ENCODE measurements at regions not wholly inside any gene's neighbourhood (a gene's known extent, or its start where the extent isn't known, plus 50 kb on each side); places are given as distances from the start of the nearest gene placed in this dataset.

GRCh38 chr21:27833298-27833697 is 866.4 kb upstream of the ADAMTS5 start:
- no peak overlapping the region for H2BK5ac ChIP-seq (ENCODE audit: low read depth, low read length, poor library complexity)
- H2AFZ ChIP-seq (ENCODE audit: insufficient read depth, low read length, poor library complexity) = no peak overlapping the region
- no peaks in the 10 kb centered on the region for H3K9me3 ChIP-seq (ENCODE audit: insufficient read depth, low read depth, low read length)
- no peak overlapping the region for H2AK5ac ChIP-seq (ENCODE audit: low read length)
- no peak overlapping the region for H2BK120ac ChIP-seq (ENCODE audit: insufficient read depth, low read length, poor library complexity)
- no peaks in the 10 kb centered on the region for H3K79me1 ChIP-seq (ENCODE audit: low read length)
- H3K4me1 ChIP-seq (ENCODE audit: control insufficient read depth in 1 of 2, insufficient read depth in 2 of 2, low read length in 2 of 2) = no peaks in the 10 kb centered on the region
- no peak overlapping the region for H3K18ac ChIP-seq (ENCODE audit: low read length)
- no peaks in the 10 kb centered on the region for H3K27me3 ChIP-seq (ENCODE audit: insufficient read depth, low read length)
- no CpG with 5 or more reads among the region's 3 CpGs for WGBS (ENCODE audit: extremely low coverage, insufficient coverage, insufficient read length)
- no peaks in the 10 kb centered on the region for H3K79me2 ChIP-seq (ENCODE audit: control insufficient read depth, insufficient read depth, low read length, poor library complexity)
- no peak overlapping the region for H3K9ac ChIP-seq (ENCODE audit: low read length)
- H3K4me2 ChIP-seq (ENCODE audit: low read length) = no peak overlapping the region
- no peaks in the 10 kb centered on the region for H3K36me3 ChIP-seq (ENCODE audit: control insufficient read depth in 1 of 2, insufficient read depth in 2 of 2, low read length in 2 of 2)
- no peak overlapping the region for H3K23ac ChIP-seq (ENCODE audit: low read length)
- no peak overlapping the region for H3K27ac ChIP-seq (ENCODE audit: low read depth, low read length)
- no peak overlapping the region for H4K8ac ChIP-seq (ENCODE audit: low read depth, low read length)
- no peak overlapping the region for H4K12ac ChIP-seq (ENCODE audit: low read depth, low read length)
- no peak for DNase-seq
- H4K91ac ChIP-seq (ENCODE audit: low read depth, low read length) = no peak overlapping the region
- no peak overlapping the region for H3K4me3 ChIP-seq (ENCODE audit: low read depth, low read length)
- no peak overlapping the region for H2BK12ac ChIP-seq (ENCODE audit: low read length)
- H3K14ac ChIP-seq (ENCODE audit: low read length) = no peak overlapping the region
- H3K4ac ChIP-seq (ENCODE audit: low read depth, low read length) = no peak overlapping the region

DNA sequence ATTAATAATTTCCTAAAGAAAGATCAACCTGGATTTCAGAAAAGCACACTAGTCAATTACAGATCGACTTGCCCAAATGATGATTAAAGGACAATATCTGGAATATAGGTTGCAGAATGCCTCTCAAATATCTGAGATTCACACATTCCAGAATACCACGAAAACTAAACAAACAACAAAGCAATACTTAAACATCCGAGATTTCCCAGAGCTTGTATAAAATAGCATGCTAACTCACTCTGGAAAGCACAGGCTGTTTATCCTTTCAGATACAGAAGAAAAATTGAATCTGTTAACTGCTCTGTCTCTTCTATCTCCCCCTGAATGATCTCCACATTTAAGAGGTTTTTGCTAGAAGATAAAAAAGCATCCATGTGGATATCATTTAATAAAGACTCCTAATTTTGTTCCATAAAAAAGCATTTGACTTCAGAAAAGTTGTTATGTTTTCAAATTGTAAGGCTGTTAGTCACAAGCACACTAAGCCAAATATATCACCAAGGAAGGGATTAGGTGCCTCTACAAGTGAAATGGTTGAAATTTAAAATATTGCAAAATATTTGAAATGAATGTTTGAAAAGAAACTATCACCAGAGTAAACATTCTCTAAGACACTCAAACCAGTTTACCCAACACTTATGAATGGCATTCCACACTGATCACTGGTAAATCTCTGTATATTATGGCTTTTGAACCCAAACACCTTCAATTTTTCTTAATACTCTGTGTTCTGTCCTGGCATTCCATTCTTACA is 865.1 kb upstream of the ADAMTS5 start:
- H2AFZ ChIP-seq (ENCODE audit: insufficient read depth, low read length, poor library complexity) = no peak overlapping the region
- no peak overlapping the region for H3K23ac ChIP-seq (ENCODE audit: low read length)
- H3K4me2 ChIP-seq (ENCODE audit: low read length) = no peak overlapping the region
- H4K8ac ChIP-seq (ENCODE audit: low read depth, low read length) = no peak overlapping the region
- no peaks in the 10 kb centered on the region for H3K4me1 ChIP-seq (ENCODE audit: control insufficient read depth in 1 of 2, insufficient read depth in 2 of 2, low read length in 2 of 2)
- H3K79me2 ChIP-seq (ENCODE audit: control insufficient read depth, insufficient read depth, low read length, poor library complexity) = no peaks in the 10 kb centered on the region
- H3K9me3 ChIP-seq (ENCODE audit: insufficient read depth, low read depth, low read length) = no peaks in the 10 kb centered on the region
- H4K91ac ChIP-seq (ENCODE audit: low read depth, low read length) = no peak overlapping the region
- H3K18ac ChIP-seq (ENCODE audit: low read length) = no peak overlapping the region
- no peaks in the 10 kb centered on the region for H3K27me3 ChIP-seq (ENCODE audit: insufficient read depth, low read length)
- DNase-seq = no peak
- WGBS (ENCODE audit: extremely low coverage, insufficient coverage, insufficient read length) = no CpG with 5 or more reads among the region's 3 CpGs
- H2AK5ac ChIP-seq (ENCODE audit: low read length) = no peak overlapping the region
- H3K79me1 ChIP-seq (ENCODE audit: low read length) = no peaks in the 10 kb centered on the region
- H2BK120ac ChIP-seq (ENCODE audit: insufficient read depth, low read length, poor library complexity) = no peak overlapping the region
- no peak overlapping the region for H3K14ac ChIP-seq (ENCODE audit: low read length)
- H3K4ac ChIP-seq (ENCODE audit: low read depth, low read length) = no peak overlapping the region
- no peak overlapping the region for H2BK5ac ChIP-seq (ENCODE audit: low read depth, low read length, poor library complexity)
- H2BK12ac ChIP-seq (ENCODE audit: low read length) = no peak overlapping the region
- H3K9ac ChIP-seq (ENCODE audit: low read length) = no peak overlapping the region
- no peak overlapping the region for H4K12ac ChIP-seq (ENCODE audit: low read depth, low read length)
- H3K27ac ChIP-seq (ENCODE audit: low read depth, low read length) = no peak overlapping the region
- H3K36me3 ChIP-seq (ENCODE audit: control insufficient read depth in 1 of 2, insufficient read depth in 2 of 2, low read length in 2 of 2) = no peaks in the 10 kb centered on the region
- no peak overlapping the region for H3K4me3 ChIP-seq (ENCODE audit: low read depth, low read length)

DNA sequence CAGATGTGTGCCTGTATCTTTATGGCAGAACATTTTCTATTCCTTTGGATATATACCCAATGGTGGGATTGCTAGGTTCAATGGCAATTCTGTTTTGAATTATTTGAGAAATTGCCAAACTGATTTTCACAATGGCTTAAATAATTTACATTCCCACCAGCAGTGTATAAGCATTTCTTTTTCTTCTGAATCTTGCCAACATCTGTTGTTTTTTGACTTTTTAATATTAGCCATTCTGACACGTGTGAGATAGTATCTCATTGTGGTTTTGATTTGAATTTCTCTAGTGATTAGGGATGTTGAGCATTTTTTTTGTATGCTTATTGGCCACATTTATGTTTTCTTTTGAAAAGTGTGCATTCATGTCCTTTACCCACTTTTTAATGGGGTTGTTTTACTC is 864.3 kb upstream of the ADAMTS5 start:
- Histone ChIP-seq H4K12ac (ENCODE audit: low read depth, low read length) (no peak overlapping the region), H3K79me1 (ENCODE audit: low read length) (no peaks in the 10 kb centered on the region), H3K18ac (ENCODE audit: low read length) (no peak overlapping the region), H3K4ac (ENCODE audit: low read depth, low read length) (no peak overlapping the region), H3K4me2 (ENCODE audit: low read length) (no peak overlapping the region), H4K8ac (ENCODE audit: low read depth, low read length) (no peak overlapping the region), H3K79me2 (ENCODE audit: control insufficient read depth, insufficient read depth, low read length, poor library complexity) (no peaks in the 10 kb centered on the region), H3K23ac (ENCODE audit: low read length) (no peak overlapping the region), H3K9ac (ENCODE audit: low read length) (no peak overlapping the region), H2AFZ (ENCODE audit: insufficient read depth, low read length, poor library complexity) (no peak overlapping the region), H3K9me3 (ENCODE audit: insufficient read depth, low read depth, low read length) (no peaks in the 10 kb centered on the region), H2BK12ac (ENCODE audit: low read length) (no peak overlapping the region), H2BK120ac (ENCODE audit: insufficient read depth, low read length, poor library complexity) (no peak overlapping the region), H3K36me3 (ENCODE audit: control insufficient read depth in 1 of 2, insufficient read depth in 2 of 2, low read length in 2 of 2) (no peaks in the 10 kb centered on the region), H3K14ac (ENCODE audit: low read length) (no peak overlapping the region), H3K4me1 (ENCODE audit: control insufficient read depth in 1 of 2, insufficient read depth in 2 of 2, low read length in 2 of 2) (no peaks in the 10 kb centered on the region), H3K27ac (ENCODE audit: low read depth, low read length) (no peak overlapping the region), H3K27me3 (ENCODE audit: insufficient read depth, low read length) (no peaks in the 10 kb centered on the region), H2AK5ac (ENCODE audit: low read length) (no peak overlapping the region), H3K4me3 (ENCODE audit: low read depth, low read length) (no peak overlapping the region), H4K91ac (ENCODE audit: low read depth, low read length) (no peak overlapping the region), H2BK5ac (ENCODE audit: low read depth, low read length, poor library complexity) (no peak overlapping the region)
- WGBS (ENCODE audit: extremely low coverage, insufficient coverage, insufficient read length) = no CpG with 5 or more reads among the region's 1 CpG
- no peak for DNase-seq

GRCh38 chr21:27827972-27828371 is 861.1 kb upstream of the ADAMTS5 start:
- no CpG with 5 or more reads among the region's 3 CpGs for WGBS (ENCODE audit: extremely low coverage, insufficient coverage, insufficient read length)
- no peaks in the 10 kb centered on the region for H3K79me1 ChIP-seq (ENCODE audit: low read length)

More at GRCh38 chr21:27827972-27828371, 861.1 kb upstream of the ADAMTS5 start:
- H3K36me3 ChIP-seq (ENCODE audit: control insufficient read depth in 1 of 2, insufficient read depth in 2 of 2, low read length in 2 of 2) = no peaks in the 10 kb centered on the region
- H2BK5ac ChIP-seq (ENCODE audit: low read depth, low read length, poor library complexity) = no peak overlapping the region
- H3K27me3 ChIP-seq (ENCODE audit: insufficient read depth, low read length) = no peaks in the 10 kb centered on the region
- no peaks in the 10 kb centered on the region for H3K79me2 ChIP-seq (ENCODE audit: control insufficient read depth, insufficient read depth, low read length, poor library complexity)
- H2BK120ac ChIP-seq (ENCODE audit: insufficient read depth, low read length, poor library complexity) = no peak overlapping the region
- H3K4me1 ChIP-seq (ENCODE audit: control insufficient read depth in 1 of 2, insufficient read depth in 2 of 2, low read length in 2 of 2) = no peaks in the 10 kb centered on the region
- no peak overlapping the region for H3K18ac ChIP-seq (ENCODE audit: low read length)
- H3K27ac ChIP-seq (ENCODE audit: low read depth, low read length) = no peak overlapping the region
- no peaks in the 10 kb centered on the region for H3K9me3 ChIP-seq (ENCODE audit: insufficient read depth, low read depth, low read length)
- no peak overlapping the region for H3K4me2 ChIP-seq (ENCODE audit: low read length)
- no peak overlapping the region for H2AFZ ChIP-seq (ENCODE audit: insufficient read depth, low read length, poor library complexity)
- no peak overlapping the region for H3K23ac ChIP-seq (ENCODE audit: low read length)
- H3K9ac ChIP-seq (ENCODE audit: low read length) = no peak overlapping the region
- H4K12ac ChIP-seq (ENCODE audit: low read depth, low read length) = no peak overlapping the region
- DNase-seq = no peak
- no peak overlapping the region for H3K14ac ChIP-seq (ENCODE audit: low read length)
- no peak overlapping the region for H2AK5ac ChIP-seq (ENCODE audit: low read length)
- no peak overlapping the region for H3K4ac ChIP-seq (ENCODE audit: low read depth, low read length)
- H3K4me3 ChIP-seq (ENCODE audit: low read depth, low read length) = no peak overlapping the region
- H2BK12ac ChIP-seq (ENCODE audit: low read length) = no peak overlapping the region
- no peak overlapping the region for H4K91ac ChIP-seq (ENCODE audit: low read depth, low read length)
- H4K8ac ChIP-seq (ENCODE audit: low read depth, low read length) = no peak overlapping the region
